ENCODE measurements at regions not wholly inside any gene's neighbourhood (a gene's known extent, or its start where the extent isn't known, plus 50 kb on each side); places are given as distances from the start of the nearest gene placed in this dataset.
A peak's percentile ranks its signal among the peaks of the same experiment; 100 is the strongest.

GRCh38 chr14:61110316-61111082, 129.5 kb downstream of the SLC38A6 start:
- H3K4me3 ChIP-seq (ENCODE audit: low read depth, low read length): no peak overlapping the region
- DNase-seq (ENCODE audit: low read depth): no peak
- TF ChIP-seq, protein P1, sequence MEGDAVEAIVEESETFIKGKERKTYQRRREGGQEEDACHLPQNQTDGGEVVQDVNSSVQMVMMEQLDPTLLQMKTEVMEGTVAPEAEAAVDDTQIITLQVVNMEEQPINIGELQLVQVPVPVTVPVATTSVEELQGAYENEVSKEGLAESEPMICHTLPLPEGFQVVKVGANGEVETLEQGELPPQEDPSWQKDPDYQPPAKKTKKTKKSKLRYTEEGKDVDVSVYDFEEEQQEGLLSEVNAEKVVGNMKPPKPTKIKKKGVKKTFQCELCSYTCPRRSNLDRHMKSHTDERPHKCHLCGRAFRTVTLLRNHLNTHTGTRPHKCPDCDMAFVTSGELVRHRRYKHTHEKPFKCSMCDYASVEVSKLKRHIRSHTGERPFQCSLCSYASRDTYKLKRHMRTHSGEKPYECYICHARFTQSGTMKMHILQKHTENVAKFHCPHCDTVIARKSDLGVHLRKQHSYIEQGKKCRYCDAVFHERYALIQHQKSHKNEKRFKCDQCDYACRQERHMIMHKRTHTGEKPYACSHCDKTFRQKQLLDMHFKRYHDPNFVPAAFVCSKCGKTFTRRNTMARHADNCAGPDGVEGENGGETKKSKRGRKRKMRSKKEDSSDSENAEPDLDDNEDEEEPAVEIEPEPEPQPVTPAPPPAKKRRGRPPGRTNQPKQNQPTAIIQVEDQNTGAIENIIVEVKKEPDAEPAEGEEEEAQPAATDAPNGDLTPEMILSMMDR (conservative IDR thresholded peaks at IDR 0.05; ENCODE audit: low read depth, low read length): no peak

- H3K4me3 ChIP-seq (ENCODE audit: low read depth, low read length): no peak overlapping the region
- TF ChIP-seq, protein P1 (conservative IDR thresholded peaks at IDR 0.05; ENCODE audit: low read depth, low read length): no peak
- no peak for DNase-seq (ENCODE audit: low read depth)
Observed at GRCh38 chr14:61109288-61109687, 128.2 kb downstream of the SLC38A6 start.

DNA sequence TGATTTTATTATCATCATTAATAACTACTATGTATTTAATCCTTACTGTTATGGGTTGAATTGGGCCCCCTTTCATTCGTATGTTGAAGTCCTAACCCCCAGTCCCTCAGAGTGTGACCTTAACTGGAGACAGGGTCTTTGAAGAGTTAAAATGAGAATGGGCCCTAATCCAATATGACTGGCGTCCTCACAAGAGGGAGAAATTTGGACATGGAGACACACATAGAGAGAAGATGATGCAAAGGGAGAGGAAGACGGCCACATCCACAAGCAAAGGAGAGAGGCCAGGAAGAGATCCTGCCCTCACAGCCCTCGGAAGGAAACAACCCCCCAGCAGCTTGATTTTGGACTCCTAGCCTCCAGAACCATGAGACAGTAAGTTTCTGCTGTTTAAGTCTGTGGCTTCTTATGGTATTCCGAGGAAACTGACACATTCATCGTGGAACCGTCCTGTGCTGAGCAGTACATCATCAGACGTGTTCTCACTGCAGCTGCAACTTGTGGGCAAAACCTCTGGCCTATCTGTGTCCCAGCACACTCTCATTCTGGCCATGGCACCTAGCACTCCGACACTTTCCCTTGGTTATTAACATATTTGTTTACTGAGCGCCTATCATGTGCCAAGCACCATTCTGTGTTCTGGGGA, 127.6 kb downstream of the SLC38A6 start:
- TF ChIP-seq, protein P1 (conservative IDR thresholded peaks at IDR 0.05; ENCODE audit: low read depth, low read length): no peak
- no peak for DNase-seq (ENCODE audit: low read depth)
- H3K4me3 ChIP-seq (ENCODE audit: low read depth, low read length): no peak overlapping the region

DNA sequence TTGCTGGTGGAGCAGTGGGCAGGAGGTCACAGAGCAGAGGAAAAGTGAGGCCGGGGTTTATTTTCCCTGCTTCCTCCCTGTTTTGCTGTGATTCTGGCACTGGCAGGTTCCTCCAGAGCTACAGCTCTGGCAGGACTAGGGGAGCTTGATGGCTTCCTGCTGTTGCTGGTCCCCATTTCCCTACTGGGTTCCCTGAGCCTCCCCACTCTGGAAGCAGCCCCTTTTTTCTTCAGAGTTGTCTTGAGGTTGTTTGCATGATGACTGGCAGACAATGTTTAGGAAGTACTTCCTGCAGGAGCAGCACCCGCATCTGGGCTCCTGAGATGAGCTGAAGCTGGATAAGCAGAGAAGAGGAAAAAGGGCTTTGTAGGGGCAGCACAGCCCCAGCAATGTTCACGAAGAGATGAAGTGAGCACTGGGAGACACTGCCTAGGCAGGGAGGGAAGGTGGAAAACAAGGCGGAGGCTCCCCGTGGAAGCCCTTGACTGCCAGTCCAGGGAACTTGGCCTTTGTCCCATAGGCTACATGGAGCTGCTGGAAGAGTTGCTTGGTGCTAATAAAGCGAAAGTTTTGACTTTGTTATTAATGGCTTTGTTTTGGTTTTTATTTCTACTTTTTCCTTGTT, 126.9 kb downstream of the SLC38A6 start:
- TF ChIP-seq, protein P1 (conservative IDR thresholded peaks at IDR 0.05; ENCODE audit: low read depth, low read length): no peak

DNA sequence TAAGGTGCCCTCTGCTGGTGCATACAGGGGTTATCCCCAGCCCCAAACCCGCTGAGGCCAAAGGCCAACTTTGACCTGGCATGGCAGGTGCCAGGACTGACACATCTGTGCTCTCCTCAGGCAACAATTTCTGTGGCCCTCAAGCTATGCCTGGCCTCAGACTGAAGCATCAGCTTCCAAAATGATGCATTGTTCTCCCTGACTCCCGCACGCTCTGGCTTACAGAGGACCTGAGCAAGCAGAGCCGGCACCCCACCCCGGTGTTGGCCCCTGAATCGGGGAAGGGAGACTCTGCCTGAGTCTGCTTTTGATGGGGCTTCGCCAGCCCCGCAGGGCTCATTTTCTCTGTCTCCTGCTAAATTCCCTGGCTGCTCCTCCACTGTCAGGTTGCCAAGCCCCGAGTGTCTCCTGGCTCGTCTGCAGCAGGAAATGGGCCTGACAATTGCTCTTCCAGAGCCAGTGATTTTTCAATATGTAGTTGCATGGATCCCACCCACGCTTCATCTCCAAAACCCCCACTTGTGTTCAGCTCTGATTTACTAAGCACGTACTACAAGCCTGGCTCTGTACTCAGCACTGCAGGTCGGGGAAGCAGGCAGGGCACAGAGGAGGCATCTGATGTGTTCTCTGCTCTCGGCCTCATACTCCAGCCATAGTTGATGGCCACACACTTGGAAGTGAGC, 126.1 kb downstream of the SLC38A6 start:
- H3K4me3 ChIP-seq (ENCODE audit: low read depth, low read length): no peak overlapping the region
- DNase-seq (ENCODE audit: low read depth): peak; percentile 48

More for the DNA sequence above, 126.9 kb downstream of the SLC38A6 start:
- no peak for DNase-seq (ENCODE audit: low read depth)
- H3K4me3 ChIP-seq (ENCODE audit: low read depth, low read length): no peak overlapping the region

DNA sequence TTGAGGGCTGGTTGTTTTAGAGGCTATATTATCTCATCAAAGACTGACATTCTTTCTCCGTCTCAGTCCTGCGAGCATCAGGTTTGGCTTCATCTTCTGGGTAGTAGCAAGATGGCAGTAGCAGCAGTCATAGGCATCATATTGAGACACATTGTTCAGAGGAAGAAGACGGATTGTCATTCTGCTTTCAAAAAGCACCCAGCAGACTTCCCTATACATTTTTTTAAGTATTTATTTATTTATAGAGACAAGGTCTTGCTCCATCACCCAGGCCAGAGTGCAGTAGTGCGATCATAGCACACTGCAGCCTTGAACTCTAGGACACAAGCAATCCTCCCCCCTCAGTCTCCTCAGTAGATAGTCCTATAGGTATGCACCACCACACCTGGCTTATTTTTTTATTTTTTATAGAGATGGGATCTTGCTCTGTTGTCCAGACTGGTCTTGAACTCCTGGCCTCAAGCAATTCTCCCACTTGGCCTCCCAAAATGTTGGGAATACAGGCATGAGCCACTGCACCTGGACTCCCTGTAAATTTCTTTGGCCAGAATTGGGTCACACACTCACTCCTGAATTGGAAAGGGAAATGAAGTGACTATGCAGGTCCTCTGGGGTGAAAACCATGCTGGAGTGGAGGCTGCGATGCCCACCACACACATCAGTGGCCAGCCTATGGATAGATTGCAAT, 125.4 kb downstream of the SLC38A6 start:
- H3K4me3 ChIP-seq (ENCODE audit: low read depth, low read length): no peak overlapping the region
- TF ChIP-seq, protein P1 (conservative IDR thresholded peaks at IDR 0.05; ENCODE audit: low read depth, low read length): no peak
- no peak for DNase-seq (ENCODE audit: low read depth)

More for the DNA sequence above, 126.1 kb downstream of the SLC38A6 start:
- TF ChIP-seq, protein P1 (conservative IDR thresholded peaks at IDR 0.05; ENCODE audit: low read depth, low read length): peak; percentile 45
